HEK293T (cell line): ENCODE measurements at regions not wholly inside any gene's neighbourhood (a gene's known extent, or its start where the extent isn't known, plus 50 kb on each side); places are given as distances from the start of the nearest gene placed in this dataset.
A peak's percentile ranks its signal among the peaks of the same experiment; 100 is the strongest.

Experiments
- ARNT ChIP-seq: fragments of 450-650 bp; IDR thresholded peaks from 2 replicates; pipeline ENCODE4 v1.6.1; 2017; ENCODE audit warnings: mild to moderate bottlenecking
- TARDBP ChIP-seq: fragments of 450-650 bp; IDR thresholded peaks from 2 replicates; pipeline ENCODE4 v1.6.1; 2016
- ZNF384 ChIP-seq: fragments of 450-650 bp; IDR thresholded peaks from 2 replicates; pipeline ENCODE4 v1.6.1; 2016

DNA sequence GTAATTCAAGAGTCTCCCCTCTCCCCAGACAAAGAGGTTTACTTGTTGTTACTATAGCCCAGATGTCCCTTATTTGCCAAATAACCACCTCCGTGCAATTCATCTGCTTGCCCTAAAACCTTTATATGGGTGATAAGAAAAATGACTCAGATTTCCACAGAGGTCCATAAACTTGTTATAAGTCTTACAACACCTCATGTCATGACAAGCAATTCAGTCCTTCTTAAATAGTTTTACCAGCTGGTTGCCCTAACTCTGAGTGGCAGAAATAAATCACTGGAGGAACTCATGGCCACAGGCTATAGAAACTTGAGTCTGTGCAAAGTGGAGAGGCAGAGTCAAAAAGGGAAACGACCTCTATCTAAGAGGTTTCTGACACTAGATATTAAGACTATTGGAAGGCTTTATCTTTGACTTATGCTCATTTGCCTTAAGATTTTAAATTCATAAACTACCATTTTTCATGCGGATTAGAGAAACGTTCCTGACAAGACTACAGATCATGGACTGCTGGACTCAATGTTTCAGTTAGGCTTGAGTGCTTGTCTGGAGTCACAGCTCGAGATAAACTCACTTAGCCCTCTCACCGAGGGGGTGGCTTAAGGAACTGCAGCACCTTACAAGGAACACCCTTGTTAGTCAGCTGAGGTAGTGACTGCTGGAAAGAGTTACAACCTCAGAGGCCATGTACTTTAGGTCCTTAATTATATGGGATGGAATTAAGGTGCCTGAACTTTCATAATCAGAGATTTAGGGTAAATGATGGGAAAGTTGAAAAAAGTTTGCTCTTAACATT is 662.5 kb upstream of the USP24 start:
- TF ChIP-seq ARNT (peak; percentile 81; the same call in 1 of the 2 replicates), ZNF384 (no peak), TARDBP (no peak)
